ENCODE measurements at regions not wholly inside any gene's neighbourhood (a gene's known extent, or its start where the extent isn't known, plus 50 kb on each side); places are given as distances from the start of the nearest gene placed in this dataset.

- TF ChIP-seq CHD2 (IDR thresholded peaks at IDR 0.05; ENCODE audit: low read length, partially characterized antibody): no peak
- TF ChIP-seq CTCF (IDR thresholded peaks at IDR 0.05): no peak
- TF ChIP-seq FOSL2 (IDR thresholded peaks at IDR 0.05; ENCODE audit: borderline replicate concordance, low read depth): no peak
- no peak for TF ChIP-seq TAF1 (IDR thresholded peaks at IDR 0.05; ENCODE audit: borderline replicate concordance, low read depth, low read length)
- TF ChIP-seq PBX3 (IDR thresholded peaks at IDR 0.05): no peak
- no peak for TF ChIP-seq RFX5 (IDR thresholded peaks at IDR 0.05; ENCODE audit: low read length)
- TF ChIP-seq USF2 (IDR thresholded peaks at IDR 0.05; ENCODE audit: borderline replicate concordance, low read depth, low read length): no peak
Measured at GRCh38 chr15:93360318-93360717, 271.3 kb upstream of the RGMA start.

Data from SK-N-SH (cell line).